ENCODE measurements at regions not wholly inside any gene's neighbourhood (a gene's known extent, or its start where the extent isn't known, plus 50 kb on each side); places are given as distances from the start of the nearest gene placed in this dataset.

DNA sequence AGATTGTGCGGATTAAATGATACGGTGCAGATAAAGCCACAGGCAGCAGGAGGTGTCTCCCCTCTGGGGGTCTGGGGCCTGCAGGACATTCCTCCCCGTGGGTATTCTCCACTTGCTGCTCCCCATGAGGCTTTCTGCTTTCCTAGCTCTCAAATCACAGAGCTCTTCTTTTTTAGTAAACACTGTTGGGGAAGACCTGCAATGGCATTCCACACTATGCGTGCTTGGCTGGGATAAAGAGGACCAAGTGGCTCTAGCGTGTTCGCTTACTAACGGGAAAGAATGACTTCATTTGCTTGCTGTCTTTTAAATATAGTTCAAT is 146.5 kb downstream of the DDX1 start:
- TF ChIP-seq POLR2A (IDR thresholded peaks at IDR 0.05) = no peak
- TF ChIP-seq, protein P1, sequence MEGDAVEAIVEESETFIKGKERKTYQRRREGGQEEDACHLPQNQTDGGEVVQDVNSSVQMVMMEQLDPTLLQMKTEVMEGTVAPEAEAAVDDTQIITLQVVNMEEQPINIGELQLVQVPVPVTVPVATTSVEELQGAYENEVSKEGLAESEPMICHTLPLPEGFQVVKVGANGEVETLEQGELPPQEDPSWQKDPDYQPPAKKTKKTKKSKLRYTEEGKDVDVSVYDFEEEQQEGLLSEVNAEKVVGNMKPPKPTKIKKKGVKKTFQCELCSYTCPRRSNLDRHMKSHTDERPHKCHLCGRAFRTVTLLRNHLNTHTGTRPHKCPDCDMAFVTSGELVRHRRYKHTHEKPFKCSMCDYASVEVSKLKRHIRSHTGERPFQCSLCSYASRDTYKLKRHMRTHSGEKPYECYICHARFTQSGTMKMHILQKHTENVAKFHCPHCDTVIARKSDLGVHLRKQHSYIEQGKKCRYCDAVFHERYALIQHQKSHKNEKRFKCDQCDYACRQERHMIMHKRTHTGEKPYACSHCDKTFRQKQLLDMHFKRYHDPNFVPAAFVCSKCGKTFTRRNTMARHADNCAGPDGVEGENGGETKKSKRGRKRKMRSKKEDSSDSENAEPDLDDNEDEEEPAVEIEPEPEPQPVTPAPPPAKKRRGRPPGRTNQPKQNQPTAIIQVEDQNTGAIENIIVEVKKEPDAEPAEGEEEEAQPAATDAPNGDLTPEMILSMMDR (IDR thresholded peaks at IDR 0.05) = no peak

Measured in thyroid gland (tissue), 4 donors.